Astrocyte of the cerebellum (primary cell): ENCODE measurements at regions not wholly inside any gene's neighbourhood (a gene's known extent, or its start where the extent isn't known, plus 50 kb on each side); places are given as distances from the start of the nearest gene placed in this dataset.
"Not testable (repeated sequence)": the region's sequence is repeated elsewhere in the genome, so short reads cannot be mapped to it uniquely, and the experiment has no call there.

Experiments
- DNase-seq: peaks from one replicate; pipeline ENCODE4 v3.0.0-alpha.2; 2011; ENCODE audit warnings: low read depth
- H3K4me3 ChIP-seq: 2 replicates; pipeline ENCODE4 v1.5.1; 2011; ENCODE audit warnings: mild to moderate bottlenecking, low read depth, low read length, moderate library complexity
- in situ Hi-C: cut with HindIII; loops from 2 replicates; pipeline ENCODE4 v1.10.0; 2017; ENCODE audit warnings: low sequenced_read_pairs
- TF ChIP-seq, protein P1 (sequence below): IDR thresholded peaks from 2 replicates; pipeline ENCODE4 v1.5.1; 2012; ENCODE audit warnings: low read length, low read depth, moderate library complexity, mild to moderate bottlenecking; ENCODE audit errors: missing control alignments

DNA sequence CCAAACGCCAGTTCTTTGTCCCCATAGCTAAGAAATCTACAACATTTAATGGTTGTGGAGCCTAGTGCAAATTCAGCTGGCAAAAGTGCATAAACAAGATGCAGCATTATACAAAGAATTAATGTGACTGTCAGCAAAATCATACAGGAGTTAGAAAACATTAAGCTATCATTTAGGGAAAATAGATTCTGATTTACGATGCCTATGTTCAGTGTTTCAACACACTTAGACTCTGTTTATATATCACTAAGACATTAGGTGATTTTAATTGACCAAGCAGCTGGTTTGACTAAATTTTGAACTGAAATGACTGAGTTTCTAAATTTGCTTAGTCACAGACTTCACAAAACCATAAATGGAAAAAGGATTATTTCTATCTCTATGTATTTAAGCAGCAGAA, 1076.8 kb downstream of the TBL1XR1 start:
- in situ Hi-C loops: no loop called here
- no peak for DNase-seq
- H3K4me3 ChIP-seq: no peak overlapping the region
- TF ChIP-seq, protein P1, sequence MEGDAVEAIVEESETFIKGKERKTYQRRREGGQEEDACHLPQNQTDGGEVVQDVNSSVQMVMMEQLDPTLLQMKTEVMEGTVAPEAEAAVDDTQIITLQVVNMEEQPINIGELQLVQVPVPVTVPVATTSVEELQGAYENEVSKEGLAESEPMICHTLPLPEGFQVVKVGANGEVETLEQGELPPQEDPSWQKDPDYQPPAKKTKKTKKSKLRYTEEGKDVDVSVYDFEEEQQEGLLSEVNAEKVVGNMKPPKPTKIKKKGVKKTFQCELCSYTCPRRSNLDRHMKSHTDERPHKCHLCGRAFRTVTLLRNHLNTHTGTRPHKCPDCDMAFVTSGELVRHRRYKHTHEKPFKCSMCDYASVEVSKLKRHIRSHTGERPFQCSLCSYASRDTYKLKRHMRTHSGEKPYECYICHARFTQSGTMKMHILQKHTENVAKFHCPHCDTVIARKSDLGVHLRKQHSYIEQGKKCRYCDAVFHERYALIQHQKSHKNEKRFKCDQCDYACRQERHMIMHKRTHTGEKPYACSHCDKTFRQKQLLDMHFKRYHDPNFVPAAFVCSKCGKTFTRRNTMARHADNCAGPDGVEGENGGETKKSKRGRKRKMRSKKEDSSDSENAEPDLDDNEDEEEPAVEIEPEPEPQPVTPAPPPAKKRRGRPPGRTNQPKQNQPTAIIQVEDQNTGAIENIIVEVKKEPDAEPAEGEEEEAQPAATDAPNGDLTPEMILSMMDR: no peak

DNA sequence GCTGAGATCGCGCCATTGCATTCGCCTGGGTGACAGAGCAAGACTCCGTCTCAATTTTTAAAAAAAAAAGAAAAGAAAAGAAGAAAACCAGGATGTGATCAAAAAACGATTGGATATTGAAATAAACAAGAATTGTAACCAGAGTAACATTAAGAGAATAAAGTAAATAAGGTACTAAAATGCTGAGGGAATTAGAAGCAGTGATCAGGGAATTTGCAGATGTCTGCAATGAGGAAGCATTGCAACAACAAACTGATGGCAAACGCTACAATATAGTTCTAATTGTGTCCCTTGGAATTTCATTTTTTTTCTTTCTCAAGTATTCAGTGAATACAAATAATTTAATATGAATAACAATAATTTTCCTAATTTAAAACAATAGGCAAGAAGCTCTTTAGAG, 1077.5 kb downstream of the TBL1XR1 start:
- no peak for DNase-seq
- in situ Hi-C loops: no loop called here
- TF ChIP-seq, protein P1: no peak
- no peak overlapping the region for H3K4me3 ChIP-seq

DNA sequence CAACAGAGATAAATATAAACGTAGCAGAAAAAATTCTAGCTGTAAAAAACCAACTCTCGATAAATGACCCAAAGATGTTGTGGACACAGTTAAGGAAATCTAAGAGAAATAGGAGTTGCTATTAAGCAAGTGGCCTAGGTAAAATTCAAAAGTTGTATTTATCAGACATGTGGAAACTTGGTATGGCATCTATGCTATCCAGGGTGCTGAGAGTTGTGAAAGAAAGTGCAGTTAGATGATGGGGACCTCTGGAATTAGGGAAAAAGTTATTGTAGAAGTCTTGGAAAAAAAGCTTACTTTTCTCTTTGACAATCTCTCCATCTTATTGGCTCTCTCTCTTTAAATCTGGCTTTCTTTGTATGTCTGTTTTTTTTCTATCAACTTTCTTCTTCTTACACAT, 1090.9 kb downstream of the TBL1XR1 start:
- TF ChIP-seq, protein P1: no peak
- no peak overlapping the region for H3K4me3 ChIP-seq
- in situ Hi-C loops: no loop called here
- DNase-seq: peak; percentile 1

DNA sequence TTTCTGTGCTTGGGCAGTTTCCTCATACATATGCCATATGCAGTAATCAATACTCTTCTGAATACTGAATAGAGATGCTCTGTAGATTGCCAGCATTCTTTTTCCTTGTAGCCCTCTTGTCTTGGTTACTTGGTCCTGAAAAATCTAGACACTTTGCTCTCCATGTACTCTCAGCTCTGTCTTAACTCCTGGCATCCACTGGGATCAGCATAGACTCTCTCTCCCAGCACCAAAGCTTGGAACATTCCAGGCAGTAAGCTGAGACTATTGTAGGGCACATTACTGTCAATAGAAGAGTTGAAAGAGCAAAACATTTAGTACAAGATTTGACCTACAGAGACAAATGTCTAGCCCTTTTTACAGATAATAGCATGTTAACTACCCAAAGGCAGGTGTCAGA, 1100.3 kb downstream of the TBL1XR1 start:
- in situ Hi-C loops: no loop called here
- no peak for DNase-seq
- TF ChIP-seq, protein P1: no peak
- H3K4me3 ChIP-seq: no peak overlapping the region

DNA sequence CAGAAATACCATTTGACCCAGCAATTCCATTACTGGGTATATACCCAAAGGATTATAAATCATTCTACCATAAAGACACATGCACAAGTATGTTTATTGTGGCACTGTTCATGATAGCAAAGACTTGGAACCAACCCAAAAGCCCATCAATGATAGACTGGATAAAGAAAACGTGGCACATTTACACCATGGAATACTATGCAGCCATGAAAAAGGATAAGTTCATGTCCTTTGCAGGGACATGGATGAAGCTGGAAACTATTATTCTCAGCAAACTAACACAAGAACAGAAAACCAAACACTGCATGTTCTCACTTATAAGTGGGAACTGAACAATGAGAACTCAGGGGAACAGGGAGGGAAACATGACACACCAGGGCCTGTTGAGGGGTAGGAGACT, 1103.4 kb downstream of the TBL1XR1 start:
- DNase-seq, H3K4me3 ChIP-seq, in situ Hi-C loops: not testable (repeated sequence)

DNA sequence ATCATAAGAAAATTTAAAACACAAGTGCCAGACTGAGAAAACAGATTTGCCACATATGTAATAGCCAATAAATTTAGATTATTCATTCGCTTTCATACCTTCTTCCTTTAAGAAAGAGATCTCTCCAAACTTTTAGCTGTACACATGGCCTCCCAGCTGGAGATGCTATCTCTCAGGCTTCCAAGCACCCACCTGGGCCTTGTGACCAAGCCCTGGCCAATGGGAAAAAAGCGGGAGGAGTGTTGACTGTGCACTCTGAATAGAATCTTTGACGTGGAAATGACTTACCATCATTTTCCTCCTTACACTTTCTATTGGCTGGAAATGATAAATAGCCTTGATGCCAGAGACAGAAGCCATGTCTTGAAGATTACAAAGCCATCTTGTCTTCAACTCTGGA, 1106.6 kb downstream of the TBL1XR1 start:
- DNase-seq: no peak
- no peak overlapping the region for H3K4me3 ChIP-seq
- in situ Hi-C loops: no loop called here
- TF ChIP-seq, protein P1: no peak

DNA sequence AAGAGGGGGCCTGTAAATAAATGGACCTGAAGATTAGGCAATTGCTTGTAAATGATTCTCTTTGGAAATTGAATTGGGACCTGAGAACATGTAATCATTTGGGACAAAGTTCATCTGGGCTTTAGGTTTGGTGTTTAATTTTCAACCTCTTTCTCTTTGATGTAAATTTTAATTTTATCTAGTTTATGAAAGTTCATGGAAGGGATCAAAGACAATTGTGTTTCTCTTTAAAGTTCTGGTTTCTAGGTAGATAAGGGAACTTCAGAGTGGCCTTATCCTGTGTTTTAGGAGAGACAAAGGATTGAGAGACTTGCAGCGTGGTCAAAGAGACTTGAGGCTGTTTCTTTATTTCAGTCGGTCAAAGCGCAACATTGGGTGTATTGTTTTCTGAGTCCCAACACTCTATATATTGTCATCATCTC, 1108.3 kb downstream of the TBL1XR1 start:
- TF ChIP-seq, protein P1: no peak
- no peak overlapping the region for H3K4me3 ChIP-seq
- in situ Hi-C loops: no loop called here
- no peak for DNase-seq
